ENCODE measurements at regions not wholly inside any gene's neighbourhood (a gene's known extent, or its start where the extent isn't known, plus 50 kb on each side); places are given as distances from the start of the nearest gene placed in this dataset.

- TF ChIP-seq MAFK (IDR thresholded peaks at IDR 0.05; ENCODE audit: low read depth, low read length) (no peak), POLR2A (IDR thresholded peaks at IDR 0.05; ENCODE audit: low read depth, low read length) (no peak), CHD1 (IDR thresholded peaks at IDR 0.05; ENCODE audit: low read depth, low read length) (no peak), BHLHE40 (IDR thresholded peaks at IDR 0.05; ENCODE audit: low read depth, low read length) (no peak), CTCF (conservative IDR thresholded peaks at IDR 0.05; ENCODE audit: low read depth, low read length) (no peak), ELK1 (IDR thresholded peaks at IDR 0.05; ENCODE audit: borderline replicate concordance, low read depth, low read length) (no peak), CEBPB (IDR thresholded peaks at IDR 0.05; ENCODE audit: low read depth, low read length) (no peak), RAD21 (IDR thresholded peaks at IDR 0.05; ENCODE audit: low read length) (no peak), RFX5 (IDR thresholded peaks at IDR 0.05; ENCODE audit: low read depth, low read length) (no peak), MAZ (IDR thresholded peaks at IDR 0.05; ENCODE audit: borderline replicate concordance, low read depth, low read length) (no peak)
Observed at GRCh38 chr14:27370775-27371174, 772.9 kb upstream of the NOVA1 start.

Measured in IMR-90 (cell line).